PFSK-1 (cell line): ENCODE measurements at regions not wholly inside any gene's neighbourhood (a gene's known extent, or its start where the extent isn't known, plus 50 kb on each side); places are given as distances from the start of the nearest gene placed in this dataset.

Source experiments
- FOXP2 ChIP-seq: optimal IDR thresholded peaks from 2 replicates; pipeline ENCODE3; 2011; ENCODE audit warnings: borderline replicate concordance, control low read depth, inconsistent platforms; ENCODE audit not compliant: insufficient read depth; ENCODE audit errors: extremely low read length, extremely low read depth
- POLR2AphosphoS5 ChIP-seq: IDR thresholded peaks from 2 replicates; pipeline ENCODE4 v1.6.1; 2012; ENCODE audit warnings: low read depth, mild to moderate bottlenecking, control low read depth, low read length, moderate library complexity
- REST ChIP-seq, 2 experiments: IDR thresholded peaks; 2 replicates each; pipeline versions ENCODE4 v1.6.1 to v1.8.0; 2011 to 2012; ENCODE audit warnings: low read depth in 2 of 2, low read length in 2 of 2, control low read depth in 1 of 2, inconsistent platforms in 1 of 2, mild to moderate bottlenecking in 1 of 2, moderate library complexity in 1 of 2; ENCODE audit not compliant: insufficient read depth in 1 of 2
- SIN3A ChIP-seq: IDR thresholded peaks from 2 replicates; pipeline ENCODE4 v1.6.1; 2012; ENCODE audit warnings: mild to moderate bottlenecking, low read length, moderate library complexity, borderline replicate concordance; ENCODE audit not compliant: insufficient read depth
- TAF1 ChIP-seq: IDR thresholded peaks from 2 replicates; pipeline ENCODE4 v1.6.1; 2012; ENCODE audit warnings: low read length, control low read depth, borderline replicate concordance; ENCODE audit not compliant: insufficient read depth

- TF ChIP-seq REST (IDR thresholded peaks at IDR 0.05; ENCODE audit: insufficient read depth in 1 of 2, low read depth in 2 of 2, low read length in 2 of 2) = no peak
- TF ChIP-seq FOXP2 = no peak
- TF ChIP-seq TAF1 = no peak
- no peak for TF ChIP-seq SIN3A
- no peak for TF ChIP-seq POLR2AphosphoS5
These were observed 78.1 kb downstream of the RPS29 start for GRCh38 chr14:49508124-49508523.

- TF ChIP-seq POLR2AphosphoS5 (no peak), TAF1 (no peak), REST (IDR thresholded peaks at IDR 0.05; ENCODE audit: insufficient read depth in 1 of 2, low read depth in 2 of 2, low read length in 2 of 2) (no peak), SIN3A (no peak), FOXP2 (no peak)
These were observed 79.5 kb downstream of the RPS29 start for GRCh38 chr14:49506650-49507049.

- no peak for TF ChIP-seq FOXP2
- no peak for TF ChIP-seq SIN3A
- TF ChIP-seq POLR2AphosphoS5 = no peak
- no peak for TF ChIP-seq REST (IDR thresholded peaks at IDR 0.05; ENCODE audit: insufficient read depth in 1 of 2, low read depth in 2 of 2, low read length in 2 of 2)
- TF ChIP-seq TAF1 = no peak
These were observed 81.0 kb downstream of the RPS29 start for GRCh38 chr14:49505041-49505766.

- TF ChIP-seq SIN3A (no peak), TAF1 (no peak), POLR2AphosphoS5 (no peak), REST (IDR thresholded peaks at IDR 0.05; ENCODE audit: insufficient read depth in 1 of 2, low read depth in 2 of 2, low read length in 2 of 2) (no peak), FOXP2 (no peak)
These were observed 88.3 kb downstream of the RPS29 start for GRCh38 chr14:49497725-49498348.
